Astrocyte (in vitro differentiated cells and primary cell): ENCODE measurements at regions not wholly inside any gene's neighbourhood (a gene's known extent, or its start where the extent isn't known, plus 50 kb on each side); places are given as distances from the start of the nearest gene placed in this dataset.

Source experiments
- DNase-seq: peaks from one replicate; pipeline ENCODE4 v3.0.0-alpha.2; 2010; ENCODE audit warnings: low read depth
- FAIRE-seq: peaks from 2 replicates; lab custom pipeline; 2011; peaks lifted over from hg19 to GRCh38; lab: Jason Lieb, UNC
- H2AFZ ChIP-seq: 2 replicates; pipeline ENCODE4 v1.6.0; 2012; ENCODE audit warnings: low read depth, low read length, inconsistent platforms
- H3K27ac ChIP-seq: 2 replicates; pipeline ENCODE4 v1.5.1; 2011; ENCODE audit warnings: low read depth, low read length, inconsistent platforms
- H3K27me3 ChIP-seq: 2 replicates; pipeline ENCODE4 v1.6.0; 2011; ENCODE audit warnings: low read length, inconsistent platforms; ENCODE audit not compliant: insufficient read depth
- H3K36me3 ChIP-seq: 2 replicates; pipeline ENCODE4 v1.5.1; 2011; ENCODE audit warnings: low read length, inconsistent platforms; ENCODE audit not compliant: insufficient read depth
- H3K4me1 ChIP-seq: 2 replicates; pipeline ENCODE4 v1.5.1; 2011; ENCODE audit warnings: low read length, inconsistent platforms; ENCODE audit not compliant: insufficient read depth
- H3K4me2 ChIP-seq: 2 replicates; pipeline ENCODE4 v1.6.0; 2012; ENCODE audit warnings: low read length, inconsistent platforms
- H3K4me3 ChIP-seq: 2 replicates; pipeline ENCODE4 v1.5.1; 2011; ENCODE audit warnings: low read depth, mild to moderate bottlenecking, low read length, inconsistent platforms; ENCODE audit not compliant: insufficient read depth
- H3K79me2 ChIP-seq: 2 replicates; pipeline ENCODE4 v1.6.0; 2012; ENCODE audit warnings: mild to moderate bottlenecking, low read length, inconsistent platforms; ENCODE audit not compliant: insufficient read depth
- H3K9ac ChIP-seq: 2 replicates; pipeline ENCODE4 v1.6.0; 2012; ENCODE audit warnings: mild to moderate bottlenecking, low read length, inconsistent platforms
- H3K9me3 ChIP-seq: 2 replicates; pipeline ENCODE4 v1.5.1; 2012; ENCODE audit warnings: low read depth, mild to moderate bottlenecking, low read length, inconsistent platforms; ENCODE audit not compliant: insufficient read depth
- H4K20me1 ChIP-seq: 2 replicates; pipeline ENCODE4 v1.6.0; 2012; ENCODE audit warnings: low read length, inconsistent platforms; ENCODE audit not compliant: insufficient read depth
- H3K27ac Mint-ChIP-seq: one replicate; pipeline ENCODE4 v1.8.0; 2021; ENCODE audit warnings: mild to moderate bottlenecking, mixed read lengths; ENCODE audit not compliant: unreplicated experiment
- H3K27me3 Mint-ChIP-seq: one replicate; pipeline ENCODE4 v1.8.0; 2021; ENCODE audit warnings: low read depth, mixed read lengths; ENCODE audit not compliant: unreplicated experiment
- H3K36me3 Mint-ChIP-seq: one replicate; pipeline ENCODE4 v1.8.0; 2021; ENCODE audit warnings: low read depth, mixed read lengths; ENCODE audit not compliant: unreplicated experiment
- H3K4me1 Mint-ChIP-seq: one replicate; pipeline ENCODE4 v1.8.0; 2021; ENCODE audit warnings: low read depth, mixed read lengths; ENCODE audit not compliant: unreplicated experiment
- H3K4me3 Mint-ChIP-seq: one replicate; pipeline ENCODE4 v1.8.0; 2021; ENCODE audit warnings: mild to moderate bottlenecking, moderate library complexity, mixed read lengths; ENCODE audit not compliant: unreplicated experiment
- H3K9me3 Mint-ChIP-seq: one replicate; pipeline ENCODE4 v1.8.0; 2021; ENCODE audit warnings: mild to moderate bottlenecking, mixed read lengths; ENCODE audit not compliant: unreplicated experiment
- CTCF ChIP-seq: IDR thresholded peaks from 2 replicates; pipeline ENCODE4 v1.5.1; 2011; ENCODE audit warnings: low read depth, mild to moderate bottlenecking, inconsistent platforms, low read length, moderate library complexity; ENCODE audit not compliant: insufficient read depth
- EZH2 ChIP-seq: IDR thresholded peaks from 2 replicates; pipeline ENCODE4 v1.6.1; 2012; ENCODE audit warnings: mild to moderate bottlenecking, low read length, inconsistent platforms; ENCODE audit not compliant: insufficient read depth

GRCh38 chr13:44237881-44238421 is 135.7 kb upstream of the SERP2 start:
- DNase-seq = peak; percentile 36
- H3K27me3 Mint-ChIP-seq = no peaks in the 10 kb centered on the region
- H3K36me3 Mint-ChIP-seq = no peaks in the 10 kb centered on the region
- H3K79me2 ChIP-seq = no peaks in the 10 kb centered on the region
- peaks cover 9% of the 10 kb centered on the region for H3K4me1 Mint-ChIP-seq
- no peak overlapping the region for H3K4me3 ChIP-seq
- H3K9ac ChIP-seq = peak overlapping the region; percentile 61
- no peak for FAIRE-seq
- no peaks in the 10 kb centered on the region for H3K27me3 ChIP-seq
- peak overlapping the region; percentile 56 for H3K27ac ChIP-seq
- H3K4me1 ChIP-seq = peaks cover 21% of the 10 kb centered on the region
- H3K4me2 ChIP-seq = peak overlapping the region; percentile 32
- H3K4me3 Mint-ChIP-seq = no peak overlapping the region
- H3K27ac Mint-ChIP-seq = peak overlapping the region; percentile 7
- H4K20me1 ChIP-seq = no peaks in the 10 kb centered on the region
- TF ChIP-seq EZH2 (no peak), CTCF (no peak)
- peak overlapping the region; percentile 3 for H2AFZ ChIP-seq
- peaks cover 6% of the 10 kb centered on the region for H3K9me3 Mint-ChIP-seq
- no peaks in the 10 kb centered on the region for H3K9me3 ChIP-seq
- H3K36me3 ChIP-seq = no peaks in the 10 kb centered on the region

- no peak for FAIRE-seq
These were observed 132.9 kb upstream of the SERP2 start for GRCh38 chr13:44240611-44241145.

More at GRCh38 chr13:44240611-44241145, 132.9 kb upstream of the SERP2 start:
- Histone ChIP-seq H3K4me1 (peaks cover 43% of the 10 kb centered on the region), H3K27ac (no peak overlapping the region), H3K4me3 (no peak overlapping the region), H3K36me3 (no peaks in the 10 kb centered on the region), H2AFZ (no peak overlapping the region), H3K79me2 (no peaks in the 10 kb centered on the region), H4K20me1 (no peaks in the 10 kb centered on the region), H3K4me2 (no peak overlapping the region), H3K9ac (no peak overlapping the region), H3K9me3 (no peaks in the 10 kb centered on the region), H3K27me3 (no peaks in the 10 kb centered on the region)
- Mint-ChIP-seq H3K4me1 (peaks cover 29% of the 10 kb centered on the region), H3K27me3 (no peaks in the 10 kb centered on the region), H3K27ac (no peak overlapping the region), H3K9me3 (peaks cover 6% of the 10 kb centered on the region), H3K36me3 (no peaks in the 10 kb centered on the region), H3K4me3 (no peak overlapping the region)
- DNase-seq = no peak
- TF ChIP-seq CTCF (no peak), EZH2 (no peak)
